ENCODE measurements at regions not wholly inside any gene's neighbourhood (a gene's known extent, or its start where the extent isn't known, plus 50 kb on each side); places are given as distances from the start of the nearest gene placed in this dataset.

DNA sequence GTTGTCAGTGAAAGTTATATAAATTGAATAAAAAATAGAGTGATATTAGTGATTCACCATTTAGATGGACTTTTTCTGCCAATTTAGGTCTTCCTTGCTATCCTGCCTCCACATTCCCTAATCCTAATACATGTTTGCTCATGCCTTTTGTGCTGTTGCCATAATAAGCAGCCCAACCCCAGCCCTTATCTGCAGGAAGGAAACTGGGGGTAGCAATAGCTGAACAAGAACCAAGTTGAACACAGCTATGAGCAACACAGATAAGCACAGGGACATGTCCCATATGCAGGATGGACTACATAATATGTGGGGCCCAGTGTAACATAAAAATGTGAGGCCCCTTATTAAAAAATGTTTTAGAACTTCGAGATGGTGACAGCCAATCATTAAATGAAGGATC lies 91.2 kb upstream of the AHR start:
- no peaks in the 10 kb centered on the region for H4K20me1 ChIP-seq (ENCODE audit: insufficient read depth, low read length)
- no peak overlapping the region for H3K4me3 ChIP-seq (replicated peaks in 1 of 3; ENCODE audit: insufficient read depth in 1 of 3, low read depth in 2 of 3, low read length in 3 of 3)
- no peaks in the 10 kb centered on the region for H3K79me2 ChIP-seq (ENCODE audit: insufficient read depth, low read length)
- CTCF ChIA-PET (ENCODE audit: low intra/inter-chr PET ratio, low total read pairs) = no interaction called here
- DNase-seq (ENCODE audit: low spot score) (peak; percentile 64), FAIRE-seq (no peak), ATAC-seq (no peak)
- H3K9me3 ChIP-seq (ENCODE audit: low read length) = no peaks in the 10 kb centered on the region
- H3K27me3 ChIP-seq (ENCODE audit: control insufficient read depth in 1 of 2, insufficient read depth in 2 of 2, low read length in 2 of 2) = no peaks in the 10 kb centered on the region
- peak overlapping the region; percentile 76 for H3K27ac ChIP-seq (ENCODE audit: extremely low read length, insufficient read depth, low read length)
- BruUV-seq (replicated peaks) = no TSS peak
- intact Hi-C loops (cut with micrococcal nuclease; ENCODE audit: unreplicated experiment) = loop anchor here (2.0 kb wide), 6 partner anchors 64 to 280 kb away; no protein-coding TSS in a partner anchor
- TF ChIP-seq SOX6 (IDR thresholded peaks at IDR 0.05) (no peak), SOX6 (CRISPR knock-in tag; IDR thresholded peaks at IDR 0.05) (no peak), SUZ12 (IDR thresholded peaks at IDR 0.05; ENCODE audit: low read depth, low read length) (no peak), SMAD3 (CRISPR knock-in tag; IDR thresholded peaks at IDR 0.05) (no peak), ZNF644 (CRISPR knock-in tag; IDR thresholded peaks at IDR 0.05; ENCODE audit: low read depth) (peak; percentile 16; the same call in 1 of the 2 replicates), CAMTA2 (CRISPR knock-in tag; IDR thresholded peaks at IDR 0.05; ENCODE audit: borderline replicate concordance) (no peak), FOXP4 (CRISPR knock-in tag; IDR thresholded peaks at IDR 0.05) (0 out of 2 replicates have a peak, but pooled peaks have one; percentile 23), SOX13 (IDR thresholded peaks at IDR 0.05) (0 out of 2 replicates have a peak, but pooled peaks have one; percentile 14), SOX13 (CRISPR knock-in tag; conservative IDR thresholded peaks at IDR 0.05 in 1 of 2, IDR thresholded peaks at IDR 0.05 in 1 of 2) (peak in 1 of 2 experiments; percentile 42; a peak in 1 of 4 replicates), SOX5 (CRISPR knock-in tag; IDR thresholded peaks at IDR 0.05; ENCODE audit: borderline replicate concordance) (0 out of 2 replicates have a peak, but pooled peaks have one; percentile 10), ETV5 (CRISPR knock-in tag; IDR thresholded peaks at IDR 0.05; ENCODE audit: borderline replicate concordance) (peak; percentile 59; the same call in 1 of the 2 replicates), ZBTB21 (CRISPR knock-in tag; IDR thresholded peaks at IDR 0.05) (no peak)
- TF ChIP-seq, protein P1, sequence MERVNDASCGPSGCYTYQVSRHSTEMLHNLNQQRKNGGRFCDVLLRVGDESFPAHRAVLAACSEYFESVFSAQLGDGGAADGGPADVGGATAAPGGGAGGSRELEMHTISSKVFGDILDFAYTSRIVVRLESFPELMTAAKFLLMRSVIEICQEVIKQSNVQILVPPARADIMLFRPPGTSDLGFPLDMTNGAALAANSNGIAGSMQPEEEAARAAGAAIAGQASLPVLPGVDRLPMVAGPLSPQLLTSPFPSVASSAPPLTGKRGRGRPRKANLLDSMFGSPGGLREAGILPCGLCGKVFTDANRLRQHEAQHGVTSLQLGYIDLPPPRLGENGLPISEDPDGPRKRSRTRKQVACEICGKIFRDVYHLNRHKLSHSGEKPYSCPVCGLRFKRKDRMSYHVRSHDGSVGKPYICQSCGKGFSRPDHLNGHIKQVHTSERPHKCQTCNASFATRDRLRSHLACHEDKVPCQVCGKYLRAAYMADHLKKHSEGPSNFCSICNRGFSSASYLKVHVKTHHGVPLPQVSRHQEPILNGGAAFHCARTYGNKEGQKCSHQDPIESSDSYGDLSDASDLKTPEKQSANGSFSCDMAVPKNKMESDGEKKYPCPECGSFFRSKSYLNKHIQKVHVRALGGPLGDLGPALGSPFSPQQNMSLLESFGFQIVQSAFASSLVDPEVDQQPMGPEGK (CRISPR knock-in tag; IDR thresholded peaks at IDR 0.05) = 0 out of 2 replicates have a peak, but pooled peaks have one; percentile 22
- in situ Hi-C loops (cut with HindIII; ENCODE audit: extremely low pct_ligation_motif_present, low pct_unique_long_range_greater_than_20kb) = no loop called here
- peaks cover 48% of the 10 kb centered on the region for H3K4me1 ChIP-seq (ENCODE audit: insufficient read depth, low read length)
- H3K4me2 ChIP-seq (ENCODE audit: low read depth, low read length) = peak overlapping the region; percentile 43
- POLR2A ChIA-PET = interaction anchor here (0.6 to 1.2 kb wide), 3 partner anchors 32 to 91 kb away, joined by 3 to 4 read pairs (median 4); partner anchors contain the start of gene AHR
- H3K36me3 ChIP-seq (replicated peaks in 1 of 2; ENCODE audit: control insufficient read depth in 1 of 2, insufficient read depth in 2 of 2, low read length in 2 of 2) = no peaks in the 10 kb centered on the region
- 85% methylated on average over 1 of the region's 1 CpG for WGBS (ENCODE audit: low lambda C conversion rate)
- no peak overlapping the region for H2AFZ ChIP-seq (ENCODE audit: low read length)
- H3K9ac ChIP-seq (ENCODE audit: insufficient read depth, low read depth, low read length) = peak overlapping the region; percentile 38; the same call in 1 of the 2 replicates

Data from HepG2 (cell line).